Skeletal muscle tissue (tissue), 3 donors: ENCODE measurements at regions not wholly inside any gene's neighbourhood (a gene's known extent, or its start where the extent isn't known, plus 50 kb on each side); places are given as distances from the start of the nearest gene placed in this dataset.
"Not testable (repeated sequence)": the region's sequence is repeated elsewhere in the genome, so short reads cannot be mapped to it uniquely, and the experiment has no call there.

ENCODE experiments used
- H3K27ac ChIP-seq: one replicate; pipeline ENCODE4 v1.7.0; 2013; ENCODE audit warnings: mild to moderate bottlenecking, low read depth, low read length, inconsistent platforms
- H3K27me3 ChIP-seq, 3 donors: one replicate each; pipeline ENCODE4 v1.7.0; 2013; ENCODE audit warnings: low read length in 3 of 3; ENCODE audit not compliant: control insufficient read depth in 3 of 3, insufficient read depth in 3 of 3
- H3K36me3 ChIP-seq, 3 donors: one replicate each; pipeline ENCODE4 v1.7.0; 2013; ENCODE audit warnings: low read length in 3 of 3; ENCODE audit not compliant: control insufficient read depth in 3 of 3, insufficient read depth in 3 of 3
- H3K4me1 ChIP-seq, 3 donors: one replicate each; pipeline ENCODE4 v1.7.0; 2013; ENCODE audit warnings: low read length in 3 of 3, mild to moderate bottlenecking in 3 of 3; ENCODE audit not compliant: control insufficient read depth in 3 of 3, insufficient read depth in 3 of 3
- H3K4me3 ChIP-seq, 3 donors: one replicate each; pipeline ENCODE4 v1.7.0; 2013; ENCODE audit warnings: low read length in 3 of 3
- H3K9ac ChIP-seq, 3 donors: one replicate each; pipeline ENCODE4 v1.7.0; 2013; ENCODE audit warnings: low read length in 3 of 3, mild to moderate bottlenecking in 3 of 3, moderate library complexity in 2 of 3, low read depth in 1 of 3
- H3K9me3 ChIP-seq, 3 donors: one replicate each; pipeline ENCODE4 v1.7.0; 2013; ENCODE audit warnings: low read length in 3 of 3; ENCODE audit not compliant: control insufficient read depth in 3 of 3
- donor health status: Osteomylitis.

DNA sequence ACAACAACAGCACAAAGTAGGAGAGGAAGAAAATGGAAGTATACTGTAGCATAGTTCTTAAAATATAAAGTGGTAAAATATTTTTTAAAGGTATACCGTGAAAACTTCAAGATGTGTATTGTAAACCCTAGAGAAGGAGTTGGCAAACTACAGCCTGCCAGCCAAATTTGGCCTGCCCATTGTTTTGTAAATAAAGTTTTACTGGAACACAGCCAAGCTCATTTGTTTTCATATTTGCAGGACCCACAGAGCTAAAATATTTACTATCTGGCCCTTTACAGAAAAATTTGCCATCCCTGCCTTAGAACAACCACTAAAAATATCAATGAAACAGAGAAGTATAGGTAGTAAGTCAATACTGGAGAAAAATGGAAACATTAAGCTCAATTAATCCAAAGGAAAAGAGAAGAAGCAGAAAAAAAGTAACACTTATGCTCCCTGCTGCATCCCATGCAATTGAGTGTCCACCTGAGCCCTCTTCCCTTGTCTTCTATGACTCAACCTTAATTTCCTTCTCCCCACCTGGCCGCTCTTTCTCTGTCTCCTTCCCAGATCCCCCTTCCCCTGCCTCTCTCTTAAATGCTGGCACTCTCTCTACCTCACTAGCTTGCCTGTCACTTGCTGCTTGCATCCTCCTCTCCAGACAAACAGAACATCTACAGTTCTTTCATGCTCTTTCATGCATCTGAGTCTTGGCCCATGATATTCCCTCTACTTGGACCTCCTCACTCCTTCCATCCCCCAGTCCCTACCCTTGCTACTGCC lies 50.6 kb upstream of the FER start:
- Histone ChIP-seq H3K27ac (no peak overlapping the region), H3K27me3 (no peaks in the 10 kb centered on the region), H3K9me3 (no peaks in the 10 kb centered on the region), H3K9ac (no peak overlapping the region), H3K36me3 (no peaks in the 10 kb centered on the region), H3K4me1 (no peaks in the 10 kb centered on the region), H3K4me3 (no peak overlapping the region)

- no peaks in the 10 kb centered on the region for H3K27me3 ChIP-seq
- H3K36me3 ChIP-seq: no peaks in the 10 kb centered on the region
- no peak overlapping the region for H3K4me3 ChIP-seq
- no peaks in the 10 kb centered on the region for H3K9me3 ChIP-seq
- H3K9ac ChIP-seq: no peak overlapping the region
- no peak overlapping the region for H3K27ac ChIP-seq
- H3K4me1 ChIP-seq: no peaks in the 10 kb centered on the region
Observed at GRCh38 chr5:108696407-108696806, 51.3 kb upstream of the FER start.

DNA sequence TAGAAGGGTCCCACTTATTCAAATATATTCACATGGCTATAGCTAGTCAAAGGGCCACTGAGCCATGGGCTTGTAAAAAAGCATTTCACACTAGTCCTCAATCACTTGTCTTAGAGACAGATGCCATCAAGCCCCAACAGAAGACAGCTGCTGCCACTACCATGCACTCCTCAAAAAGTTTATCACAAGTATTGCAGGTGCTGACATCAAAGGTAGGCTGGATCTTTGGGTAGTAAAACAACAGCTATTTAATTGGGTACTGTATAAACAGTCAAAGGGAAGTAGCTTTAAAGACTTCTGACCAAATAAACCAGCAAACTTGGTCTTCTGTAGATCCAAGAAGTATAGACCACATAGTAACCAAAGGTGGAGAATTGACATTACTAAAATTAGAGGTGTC lies 59.2 kb upstream of the FER start:
- Histone ChIP-seq H3K27me3 (no peaks in the 10 kb centered on the region), H3K4me3 (no peak overlapping the region), H3K27ac (no peak overlapping the region), H3K9me3 (no peaks in the 10 kb centered on the region), H3K36me3 (no peaks in the 10 kb centered on the region), H3K4me1 (no peaks in the 10 kb centered on the region), H3K9ac (no peak overlapping the region)

GRCh38 chr5:108687595-108688200 lies 60.0 kb upstream of the FER start:
- Histone ChIP-seq H3K9me3 (no peaks in the 10 kb centered on the region), H3K36me3 (no peaks in the 10 kb centered on the region), H3K9ac (no peak overlapping the region), H3K4me1 (no peaks in the 10 kb centered on the region), H3K27ac (no peak overlapping the region), H3K27me3 (no peaks in the 10 kb centered on the region), H3K4me3 (no peak overlapping the region)

GRCh38 chr5:108686676-108687075 lies 61.0 kb upstream of the FER start:
- Histone ChIP-seq H3K36me3 (no peaks in the 10 kb centered on the region), H3K4me1 (no peaks in the 10 kb centered on the region), H3K27ac (no peak overlapping the region), H3K9ac (no peak overlapping the region), H3K9me3 (no peaks in the 10 kb centered on the region), H3K27me3 (no peaks in the 10 kb centered on the region), H3K4me3 (no peak overlapping the region)

DNA sequence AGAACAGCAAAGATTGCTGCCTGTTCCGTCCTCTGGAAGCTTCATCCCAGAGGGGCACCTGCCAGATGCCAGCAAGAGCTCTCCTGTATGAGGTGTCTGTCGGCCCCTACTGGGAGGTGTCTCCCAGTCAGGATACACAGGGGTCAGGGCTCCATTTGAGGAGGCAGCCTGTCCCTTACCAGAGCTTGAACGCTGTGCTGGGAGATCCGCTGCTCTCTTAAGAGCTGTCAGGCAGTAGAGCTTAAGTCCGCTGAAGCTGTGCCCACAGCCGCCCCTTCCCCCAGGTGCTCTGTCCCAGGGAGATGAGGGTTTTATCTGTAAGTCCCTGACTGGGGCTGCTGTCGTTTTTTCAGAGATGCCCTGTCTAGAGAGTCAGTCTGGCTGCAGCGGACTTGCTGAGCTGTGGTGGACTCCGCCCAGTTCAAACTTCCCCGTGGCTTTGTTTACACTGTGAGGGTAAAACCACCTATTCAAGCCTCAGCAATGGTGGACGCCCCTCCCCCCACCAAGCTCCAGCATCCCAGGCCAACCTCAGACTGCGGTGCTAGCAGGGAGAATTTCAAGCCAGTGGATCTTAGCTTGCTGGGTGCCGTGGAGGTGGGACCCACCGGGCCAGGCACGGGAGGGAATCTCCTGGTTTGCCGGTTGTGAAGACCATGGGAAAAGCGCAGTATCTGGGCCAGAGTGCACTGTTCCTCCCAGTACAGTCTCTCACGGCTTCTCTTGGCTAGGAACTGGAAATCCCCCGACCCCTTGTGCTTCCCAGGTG lies 62.1 kb upstream of the FER start:
- H3K36me3 ChIP-seq, H3K27ac ChIP-seq, H3K4me1 ChIP-seq, H3K4me3 ChIP-seq, H3K9me3 ChIP-seq, H3K27me3 ChIP-seq, H3K9ac ChIP-seq: not testable (repeated sequence)

DNA sequence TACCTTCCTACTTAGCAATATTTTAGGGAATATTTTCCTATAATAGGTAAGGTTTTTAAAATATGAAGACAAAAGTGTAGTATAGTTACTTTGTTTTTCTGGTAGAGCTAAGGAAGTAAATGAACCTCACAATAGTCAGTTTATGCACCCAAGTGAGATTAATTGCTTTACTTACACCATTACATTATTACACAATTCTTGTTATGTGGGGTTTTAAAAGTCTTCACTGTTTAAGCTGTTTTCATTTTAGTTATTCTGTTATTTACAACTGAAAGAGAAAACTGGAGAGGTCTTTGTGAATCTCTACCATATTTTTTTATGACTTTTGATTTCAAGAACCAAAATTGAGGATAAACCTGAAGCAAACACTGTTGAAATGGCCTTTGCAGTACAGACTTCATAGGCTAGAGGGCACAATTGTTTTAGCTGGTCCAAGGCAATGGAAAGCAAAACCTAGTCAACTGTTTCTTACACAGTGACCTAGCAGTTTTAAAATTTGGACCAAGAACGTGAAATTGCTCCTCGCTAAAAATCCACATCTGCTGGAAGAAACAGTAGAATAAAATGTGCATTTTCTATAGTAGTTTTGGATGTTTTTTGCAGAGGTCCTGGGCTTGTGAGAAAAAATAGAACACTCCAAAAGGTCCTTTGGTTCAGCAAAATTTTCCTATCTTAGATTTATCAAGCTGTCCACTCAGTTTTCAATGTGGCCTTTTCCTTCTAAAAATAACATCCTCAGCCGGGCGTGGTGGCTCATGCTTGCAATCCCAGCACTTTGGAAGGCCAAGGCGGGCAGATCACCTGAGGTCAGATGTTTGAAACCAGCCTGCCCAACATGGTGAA lies 66.4 kb upstream of the FER start:
- Histone ChIP-seq H3K4me3 (no peak overlapping the region), H3K36me3 (no peaks in the 10 kb centered on the region), H3K27ac (peak overlapping the region; percentile 49), H3K9me3 (no peaks in the 10 kb centered on the region), H3K27me3 (no peaks in the 10 kb centered on the region), H3K4me1 (no peaks in the 10 kb centered on the region), H3K9ac (peak overlapping the region in 1 of 3 donors; percentile 36)

DNA sequence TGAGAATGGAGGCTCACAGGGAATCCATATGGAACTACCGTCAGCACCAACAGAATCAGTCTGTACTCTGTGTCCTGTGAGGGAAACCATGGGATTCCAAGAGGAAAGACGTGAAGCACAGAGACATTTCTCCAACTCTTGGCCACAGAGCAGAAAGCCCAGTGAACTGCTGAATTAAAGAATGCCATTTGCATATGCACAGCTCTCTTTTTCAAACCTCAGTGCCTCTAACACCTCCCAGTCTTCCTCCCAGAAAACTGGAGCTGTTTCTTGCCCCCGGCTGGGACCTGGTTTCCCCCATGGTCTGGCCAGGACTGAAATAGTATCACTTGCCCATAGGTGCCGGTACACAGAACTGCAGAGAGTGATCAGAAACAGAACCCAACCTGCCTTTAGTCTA lies 69.6 kb upstream of the FER start:
- H3K27ac ChIP-seq: no peak overlapping the region
- H3K4me1 ChIP-seq: no peaks in the 10 kb centered on the region
- H3K4me3 ChIP-seq: no peak overlapping the region

GRCh38 chr5:108675736-108676135 lies 72.0 kb upstream of the FER start:
- no peak overlapping the region for H3K9ac ChIP-seq
- H3K27ac ChIP-seq: no peak overlapping the region
- peaks cover 0 to 3% (median 0%) of the 10 kb centered on the region in 3 donors for H3K27me3 ChIP-seq
- H3K4me1 ChIP-seq: no peaks in the 10 kb centered on the region
- no peak overlapping the region for H3K4me3 ChIP-seq
- no peaks in the 10 kb centered on the region for H3K9me3 ChIP-seq
- no peaks in the 10 kb centered on the region for H3K36me3 ChIP-seq

More for the DNA sequence above, 69.6 kb upstream of the FER start:
- H3K36me3 ChIP-seq: no peaks in the 10 kb centered on the region
- H3K9me3 ChIP-seq: no peaks in the 10 kb centered on the region
- H3K27me3 ChIP-seq: no peaks in the 10 kb centered on the region
- H3K9ac ChIP-seq: no peak overlapping the region
